HepG2 (cell line): ENCODE measurements at regions not wholly inside any gene's neighbourhood (a gene's known extent, or its start where the extent isn't known, plus 50 kb on each side); places are given as distances from the start of the nearest gene placed in this dataset.
A peak's percentile ranks its signal among the peaks of the same experiment; 100 is the strongest.

Experiments used
- FOXJ3 ChIP-seq: sonication (generic); formaldehyde crosslinking; IDR thresholded peaks from 2 replicates; pipeline ENCODE4 v1.4.0; 2020; ENCODE audit warnings: missing genetic modification reagents, mild to moderate bottlenecking, borderline replicate concordance
- FOXK1 ChIP-seq: sonication (generic); formaldehyde crosslinking; IDR thresholded peaks from 2 replicates; pipeline ENCODE4 v1.4.0; 2020; ENCODE audit warnings: low read depth, missing genetic modification reagents, borderline replicate concordance
- GTF2F1 ChIP-seq: fragments of 150-350 bp; IDR thresholded peaks from 2 replicates; pipeline ENCODE4 v1.6.1; 2014; ENCODE audit warnings: low read length
- HES4 ChIP-seq: sonication (generic); formaldehyde crosslinking; IDR thresholded peaks from 2 replicates; pipeline ENCODE4 v1.9.0; 2021; ENCODE audit warnings: mild to moderate bottlenecking, missing genetic modification reagents, borderline replicate concordance
- NR1H2 ChIP-seq: sonication (generic); formaldehyde crosslinking; IDR thresholded peaks from 2 replicates; pipeline ENCODE4 v1.8.1; 2022; ENCODE audit warnings: low read depth, missing genetic modification reagents, borderline replicate concordance
- POLR2A ChIP-seq, 2 experiments: IDR thresholded peaks; 2 replicates each; pipeline ENCODE4 v1.6.1; 2011; ENCODE audit warnings: low read depth in 2 of 2, low read length in 2 of 2, mild to moderate bottlenecking in 1 of 2, moderate library complexity in 1 of 2; ENCODE audit not compliant: insufficient read depth in 1 of 2
- POLR2AphosphoS5 ChIP-seq: IDR thresholded peaks from 2 replicates; pipeline ENCODE4 v1.6.1; 2012; ENCODE audit warnings: low read depth, low read length
- SIN3A ChIP-seq: IDR thresholded peaks from 2 replicates; pipeline ENCODE4 v1.6.1; 2011; ENCODE audit warnings: low read depth, mild to moderate bottlenecking, control low read depth, low read length, borderline replicate concordance
- SMC3 ChIP-seq: IDR thresholded peaks from 2 replicates; pipeline ENCODE4 v1.6.1; 2011; ENCODE audit warnings: low read length, improper control_type of control experiment
- TAF1 ChIP-seq: sonication (generic); formaldehyde crosslinking; IDR thresholded peaks from 2 replicates; pipeline ENCODE4 v1.4.0; 2020; ENCODE audit warnings: missing genetic modification reagents
- ZBTB7B ChIP-seq: sonication (generic); formaldehyde crosslinking; IDR thresholded peaks from 2 replicates; pipeline ENCODE4 v1.4.0; 2020; ENCODE audit warnings: missing genetic modification reagents
- ZC3H13 ChIP-seq: sonication (generic); formaldehyde crosslinking; IDR thresholded peaks from 2 replicates; pipeline ENCODE4 v1.8.1; 2023; ENCODE audit warnings: mild to moderate bottlenecking, missing genetic modification reagents, moderate library complexity
- ZZZ3 ChIP-seq: sonication (generic); formaldehyde crosslinking; IDR thresholded peaks from 2 replicates; pipeline ENCODE4 v1.4.0; 2020; ENCODE audit warnings: missing genetic modification reagents, mild to moderate bottlenecking, borderline replicate concordance
- TF ChIP-seq, protein P1 (sequence below): sonication (generic); formaldehyde crosslinking; IDR thresholded peaks from 2 replicates; pipeline ENCODE4 v1.5.0; 2020; ENCODE audit warnings: mild to moderate bottlenecking, missing genetic modification reagents, moderate library complexity

DNA sequence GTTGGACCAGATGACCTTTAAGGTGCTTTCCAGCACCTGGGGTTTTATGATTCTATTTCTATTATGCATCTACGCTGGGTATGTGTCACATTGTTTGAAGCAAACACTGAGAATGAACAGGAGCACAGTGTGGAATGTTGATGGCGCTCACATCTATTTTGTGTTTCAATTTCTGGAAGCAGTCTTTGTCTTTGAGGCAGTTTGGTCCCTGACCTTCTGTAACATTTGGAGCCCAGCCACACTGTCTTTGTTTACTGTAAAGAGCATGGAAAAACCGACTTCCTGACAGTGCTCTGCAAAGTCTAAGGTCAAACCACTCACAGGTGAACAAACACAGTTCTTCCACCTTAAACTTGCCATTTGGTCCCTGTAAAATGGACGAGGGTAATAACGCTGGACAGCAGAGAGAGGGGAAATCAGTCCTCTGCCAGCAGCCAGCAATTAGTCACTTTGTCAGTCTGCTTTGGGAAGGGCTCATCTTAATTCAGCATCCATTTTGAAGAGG lies 155.5 kb downstream of the PRL start:
- TF ChIP-seq HES4 (CRISPR knock-in tag), result no peak
- TF ChIP-seq GTF2F1, result no peak
- TF ChIP-seq POLR2AphosphoS5, result no peak
- no peak for TF ChIP-seq POLR2A (IDR thresholded peaks at IDR 0.05; ENCODE audit: insufficient read depth in 1 of 2, low read depth in 2 of 2, low read length in 2 of 2)
- no peak for TF ChIP-seq SMC3
- TF ChIP-seq ZZZ3 (CRISPR knock-in tag), result no peak
- peak; percentile 74; the same call in 1 of the 2 replicates for TF ChIP-seq FOXJ3
- TF ChIP-seq SIN3A, result no peak
- TF ChIP-seq NR1H2 (CRISPR knock-in tag), result no peak
- 0 out of 2 replicates have a peak, but pooled peaks have one; percentile 35 for TF ChIP-seq ZBTB7B
- TF ChIP-seq, protein P1, sequence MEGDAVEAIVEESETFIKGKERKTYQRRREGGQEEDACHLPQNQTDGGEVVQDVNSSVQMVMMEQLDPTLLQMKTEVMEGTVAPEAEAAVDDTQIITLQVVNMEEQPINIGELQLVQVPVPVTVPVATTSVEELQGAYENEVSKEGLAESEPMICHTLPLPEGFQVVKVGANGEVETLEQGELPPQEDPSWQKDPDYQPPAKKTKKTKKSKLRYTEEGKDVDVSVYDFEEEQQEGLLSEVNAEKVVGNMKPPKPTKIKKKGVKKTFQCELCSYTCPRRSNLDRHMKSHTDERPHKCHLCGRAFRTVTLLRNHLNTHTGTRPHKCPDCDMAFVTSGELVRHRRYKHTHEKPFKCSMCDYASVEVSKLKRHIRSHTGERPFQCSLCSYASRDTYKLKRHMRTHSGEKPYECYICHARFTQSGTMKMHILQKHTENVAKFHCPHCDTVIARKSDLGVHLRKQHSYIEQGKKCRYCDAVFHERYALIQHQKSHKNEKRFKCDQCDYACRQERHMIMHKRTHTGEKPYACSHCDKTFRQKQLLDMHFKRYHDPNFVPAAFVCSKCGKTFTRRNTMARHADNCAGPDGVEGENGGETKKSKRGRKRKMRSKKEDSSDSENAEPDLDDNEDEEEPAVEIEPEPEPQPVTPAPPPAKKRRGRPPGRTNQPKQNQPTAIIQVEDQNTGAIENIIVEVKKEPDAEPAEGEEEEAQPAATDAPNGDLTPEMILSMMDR (CRISPR knock-in tag), result no peak
- no peak for TF ChIP-seq FOXK1 (CRISPR knock-in tag)
- no peak for TF ChIP-seq TAF1 (CRISPR knock-in tag)
- no peak for TF ChIP-seq ZC3H13 (CRISPR knock-in tag)
